Endodermal cell (in vitro differentiated cells): ENCODE measurements at regions not wholly inside any gene's neighbourhood (a gene's known extent, or its start where the extent isn't known, plus 50 kb on each side); places are given as distances from the start of the nearest gene placed in this dataset.

Source experiments
- DNase-seq: peaks from one replicate; pipeline ENCODE4 v3.0.0-alpha.2; 2017
- H3K27ac ChIP-seq: 2 replicates; pipeline ENCODE4 v1.5.1; 2013; ENCODE audit warnings: mild to moderate bottlenecking, low read depth, low read length, moderate library complexity
- H3K27me3 ChIP-seq: 2 replicates; pipeline ENCODE4 v1.6.1; 2013; ENCODE audit warnings: mild to moderate bottlenecking, low read length, moderate library complexity; ENCODE audit not compliant: insufficient read depth, control insufficient read depth, poor library complexity, severe bottlenecking
- H3K36me3 ChIP-seq: 2 replicates; pipeline ENCODE4 v1.7.0; 2013; ENCODE audit warnings: mild to moderate bottlenecking, low read length, moderate library complexity; ENCODE audit not compliant: control insufficient read depth, insufficient read depth
- H3K4me1 ChIP-seq: one replicate; pipeline ENCODE4 v1.7.0; 2013; ENCODE audit warnings: low read length; ENCODE audit not compliant: control insufficient read depth, insufficient read depth
- H3K4me3 ChIP-seq: 2 replicates; pipeline ENCODE4 v1.5.1; 2013; ENCODE audit warnings: mild to moderate bottlenecking, low read length, moderate library complexity
- H3K9ac ChIP-seq: 2 replicates; pipeline ENCODE4 v1.6.1; 2013; ENCODE audit warnings: mild to moderate bottlenecking, low read length, moderate library complexity; ENCODE audit not compliant: poor library complexity, severe bottlenecking; ENCODE audit errors: extremely low read depth
- H3K9me3 ChIP-seq: 2 replicates; pipeline ENCODE4 v1.6.1; 2013; ENCODE audit warnings: mild to moderate bottlenecking, low read length, moderate library complexity; ENCODE audit not compliant: control insufficient read depth
- H3K27ac Mint-ChIP-seq: 2 replicates; pipeline ENCODE4 v1.8.0; 2020; ENCODE audit warnings: mixed read lengths
- H3K27me3 Mint-ChIP-seq: 2 replicates; pipeline ENCODE4 v1.8.0; 2021; ENCODE audit warnings: mild to moderate bottlenecking, mixed read lengths; ENCODE audit not compliant: insufficient read depth
- H3K36me3 Mint-ChIP-seq: 2 replicates; pipeline ENCODE4 v1.8.0; 2020; ENCODE audit warnings: low read depth, mixed read lengths
- H3K4me1 Mint-ChIP-seq: 2 replicates; pipeline ENCODE4 v1.8.0; 2020; ENCODE audit warnings: mixed read lengths
- H3K4me3 Mint-ChIP-seq: 2 replicates; pipeline ENCODE4 v1.8.0; 2020; ENCODE audit warnings: mild to moderate bottlenecking, moderate library complexity, mixed read lengths
- H3K9me3 Mint-ChIP-seq: 2 replicates; pipeline ENCODE4 v1.8.0; 2020; ENCODE audit warnings: mild to moderate bottlenecking, mixed read lengths
- CTCF ChIP-seq: fragments of 200-600 bp; sonication (generic); conservative IDR thresholded peaks from 2 replicates; pipeline ENCODE4 v1.5.0; 2021; ENCODE audit warnings: antibody characterized with exemption, mild to moderate bottlenecking
- WGBS, 2 experiments: methylation state at CpG; one replicate each; pipeline versions ENCODE4 v1.1.5 to v1.1.7; 2013; ENCODE audit warnings: missing lambda C conversion rate in 2 of 2, mixed read lengths in 1 of 2; ENCODE audit not compliant: insufficient coverage in 1 of 2, insufficient read length in 1 of 2; 5-methylcytosine and 5-hydroxymethylcytosine counted together

- H3K9me3 ChIP-seq: no peaks in the 10 kb centered on the region
- no peaks in the 10 kb centered on the region for H3K36me3 ChIP-seq
- no peak overlapping the region for H3K9ac ChIP-seq
- no peak for TF ChIP-seq CTCF
- H3K4me1 Mint-ChIP-seq: peaks cover 20% of the 10 kb centered on the region
- no peaks in the 10 kb centered on the region for H3K36me3 Mint-ChIP-seq
- no peak overlapping the region for H3K4me3 Mint-ChIP-seq
- no peak overlapping the region for H3K4me3 ChIP-seq
- H3K27me3 ChIP-seq: no peaks in the 10 kb centered on the region
- no peaks in the 10 kb centered on the region for H3K9me3 Mint-ChIP-seq
- DNase-seq: no peak
- H3K4me1 ChIP-seq: peaks cover 4% of the 10 kb centered on the region
- H3K27ac ChIP-seq: no peak overlapping the region
- 71 to 83% methylated on average over 1 of the region's 1 CpG for WGBS, 2 experiments
- no peak overlapping the region for H3K27ac Mint-ChIP-seq
- H3K27me3 Mint-ChIP-seq: no peaks in the 10 kb centered on the region
Observed at GRCh38 chr2:18647731-18648130, 58.4 kb upstream of the NT5C1B start.

- H3K36me3 Mint-ChIP-seq: no peaks in the 10 kb centered on the region
- no peak overlapping the region for H3K27ac ChIP-seq
- H3K27me3 Mint-ChIP-seq: no peaks in the 10 kb centered on the region
Observed at GRCh38 chr2:18645315-18645714, 55.9 kb upstream of the NT5C1B start.

GRCh38 chr2:18644115-18644462 lies 54.7 kb upstream of the NT5C1B start:
- no peaks in the 10 kb centered on the region for H3K27me3 Mint-ChIP-seq
- Histone ChIP-seq H3K36me3 (no peaks in the 10 kb centered on the region), H3K27ac (no peak overlapping the region), H3K9ac (no peak overlapping the region), H3K4me1 (peaks cover 4% of the 10 kb centered on the region), H3K9me3 (no peaks in the 10 kb centered on the region), H3K27me3 (no peaks in the 10 kb centered on the region), H3K4me3 (no peak overlapping the region)
- 72 to 78% methylated on average over 2 of the region's 2 CpGs for WGBS, 2 experiments
- no peak for DNase-seq
- no peak for TF ChIP-seq CTCF
- peaks cover under 1% of the 10 kb centered on the region for H3K9me3 Mint-ChIP-seq
- H3K27ac Mint-ChIP-seq: no peak overlapping the region
- no peak overlapping the region for H3K4me3 Mint-ChIP-seq
- H3K36me3 Mint-ChIP-seq: no peaks in the 10 kb centered on the region
- peaks cover 20% of the 10 kb centered on the region for H3K4me1 Mint-ChIP-seq

More at GRCh38 chr2:18645315-18645714, 55.9 kb upstream of the NT5C1B start:
- H3K4me1 ChIP-seq: peaks cover 4% of the 10 kb centered on the region
- peaks cover 20% of the 10 kb centered on the region for H3K4me1 Mint-ChIP-seq
- H3K27ac Mint-ChIP-seq: no peak overlapping the region
- H3K36me3 ChIP-seq: no peaks in the 10 kb centered on the region
- H3K9me3 Mint-ChIP-seq: no peaks in the 10 kb centered on the region
- H3K9me3 ChIP-seq: no peaks in the 10 kb centered on the region
- no peak for DNase-seq
- H3K4me3 Mint-ChIP-seq: no peak overlapping the region
- no peak overlapping the region for H3K4me3 ChIP-seq
- no peaks in the 10 kb centered on the region for H3K27me3 ChIP-seq
- H3K9ac ChIP-seq: no peak overlapping the region
- no peak for TF ChIP-seq CTCF
